HEK293 (cell line): ENCODE measurements at regions not wholly inside any gene's neighbourhood (a gene's known extent, or its start where the extent isn't known, plus 50 kb on each side); places are given as distances from the start of the nearest gene placed in this dataset.

Source experiments
- CTCF ChIA-PET: fragments of 350-600 bp; formaldehyde crosslinking; extraction: SDS; loops from one replicate; lab custom pipeline; 2021; ENCODE audit warnings: antibody characterized with exemption; lab: Yijun Ruan, JAX
- POLR2A ChIA-PET: fragments of 300-600 bp; formaldehyde crosslinking; extraction: SDS; loops from one replicate; lab custom pipeline; 2020; ENCODE audit warnings: antibody characterized with exemption, inconsistent platforms; lab: Yijun Ruan, JAX
- H3K27ac ChIP-seq: fragments of 200-500 bp; sonication (Bioruptor generic); 2 replicates; pipeline ENCODE4 v1.5.1; 2014; ENCODE audit warnings: low read depth, low read length, control low read depth, inconsistent platforms; ENCODE audit errors: extremely low read depth
- H3K36me3 ChIP-seq, 2 experiments: fragments of 200-500 bp in 1 of 2; sonication (Bioruptor generic) in 1 of 2; 1 replicate in 1 of 2; 2 replicates in 1 of 2; pipeline ENCODE4 v1.5.1; 2014 to 2017; ENCODE audit warnings: inconsistent platforms in 2 of 2, low read length in 2 of 2; ENCODE audit not compliant: control insufficient read depth in 2 of 2, insufficient read depth in 1 of 2
- H3K4me1 ChIP-seq: fragments of 200-500 bp; sonication (Bioruptor generic); 2 replicates; pipeline ENCODE4 v1.5.1; 2014; ENCODE audit warnings: mild to moderate bottlenecking, low read length, inconsistent platforms; ENCODE audit not compliant: control insufficient read depth, insufficient read depth
- H3K4me3 ChIP-seq: 2 replicates; pipeline ENCODE4 v1.5.1; 2011; ENCODE audit warnings: low read depth, mild to moderate bottlenecking, control low read depth, low read length, moderate library complexity
- H3K9me3 ChIP-seq: fragments of 200-500 bp; sonication (Bioruptor generic); 2 replicates; pipeline ENCODE4 v1.5.1; 2014; ENCODE audit warnings: low read depth, low read length, inconsistent platforms; ENCODE audit not compliant: control insufficient read depth, insufficient read depth
- GLIS1 ChIP-seq: fragments of 450-650 bp; formaldehyde crosslinking; IDR thresholded peaks from 2 replicates; pipeline ENCODE4 v1.5.1; 2016; ENCODE audit warnings: missing biosample characterization, missing genetic modification characterization
- HOXD13 ChIP-seq: sonication (generic); formaldehyde crosslinking; IDR thresholded peaks from 2 replicates; pipeline ENCODE4 v1.8.0; 2022; ENCODE audit warnings: missing genetic modification reagents, borderline replicate concordance
- SALL2 ChIP-seq: fragments of 450-650 bp; formaldehyde crosslinking; IDR thresholded peaks from 2 replicates; pipeline ENCODE4 v1.5.0; 2017; ENCODE audit warnings: missing biosample characterization, mild to moderate bottlenecking, missing genetic modification characterization, borderline replicate concordance
- SETDB1 ChIP-seq: IDR thresholded peaks from one replicate; pipeline ENCODE4 v1.6.1; 2017; ENCODE audit warnings: mild to moderate bottlenecking, low read length, moderate library complexity, mixed read lengths; ENCODE audit not compliant: insufficient read length
- ZEB2 ChIP-seq: fragments of 450-650 bp; formaldehyde crosslinking; IDR thresholded peaks from 2 replicates; pipeline ENCODE4 v1.5.1; 2016; ENCODE audit warnings: missing biosample characterization, missing genetic modification characterization
- ZNF121 ChIP-seq: fragments of 450-650 bp; formaldehyde crosslinking; IDR thresholded peaks from 2 replicates; pipeline ENCODE4 v1.5.1; 2016; ENCODE audit warnings: missing biosample characterization, missing genetic modification characterization
- ZNF155 ChIP-seq: fragments of 450-650 bp; formaldehyde crosslinking; IDR thresholded peaks from 2 replicates; pipeline ENCODE4 v1.5.1; 2016; ENCODE audit warnings: missing biosample characterization, missing genetic modification characterization
- ZNF174 ChIP-seq: fragments of 450-650 bp; formaldehyde crosslinking; IDR thresholded peaks from 2 replicates; pipeline ENCODE4 v1.5.0; 2017; ENCODE audit warnings: missing biosample characterization, mild to moderate bottlenecking, missing genetic modification characterization
- ZNF335 ChIP-seq: fragments of 450-650 bp; formaldehyde crosslinking; conservative IDR thresholded peaks from 2 replicates; pipeline ENCODE4 v1.5.1; 2016; ENCODE audit warnings: missing biosample characterization, missing genetic modification characterization
- ZNF404 ChIP-seq: fragments of 450-650 bp; formaldehyde crosslinking; IDR thresholded peaks from 2 replicates; pipeline ENCODE4 v1.5.1; 2017; ENCODE audit warnings: missing biosample characterization, missing genetic modification characterization
- ZNF416 ChIP-seq: fragments of 450-650 bp; formaldehyde crosslinking; IDR thresholded peaks from 2 replicates; pipeline ENCODE4 v1.5.1; 2016; ENCODE audit warnings: missing biosample characterization, missing genetic modification characterization
- ZNF473 ChIP-seq: fragments of 450-650 bp; formaldehyde crosslinking; IDR thresholded peaks from 2 replicates; pipeline ENCODE4 v1.5.1; 2017; ENCODE audit warnings: missing biosample characterization, missing genetic modification characterization
- ZNF521 ChIP-seq: fragments of 450-650 bp; formaldehyde crosslinking; IDR thresholded peaks from 2 replicates; pipeline ENCODE4 v1.5.1; 2017; ENCODE audit warnings: missing biosample characterization, mild to moderate bottlenecking, missing genetic modification characterization
- ZNF626 ChIP-seq: fragments of 450-650 bp; sonication (Bioruptor Pico); formaldehyde crosslinking; IDR thresholded peaks from 2 replicates; pipeline ENCODE4 v1.5.1; 2018; ENCODE audit warnings: missing biosample characterization, missing genetic modification characterization, inconsistent platforms
- ZNF660 ChIP-seq: fragments of 450-650 bp; IDR thresholded peaks from 2 replicates; pipeline ENCODE4 v1.5.1; 2018; ENCODE audit warnings: missing biosample characterization, mild to moderate bottlenecking, missing genetic modification characterization
- TF ChIP-seq, protein P1 (sequence below): fragments of 450-650 bp; formaldehyde crosslinking; IDR thresholded peaks from 2 replicates; pipeline ENCODE4 v1.5.1; 2016; ENCODE audit warnings: missing biosample characterization, missing genetic modification characterization
- TF ChIP-seq, protein P2 (sequence below): fragments of 450-650 bp; formaldehyde crosslinking; IDR thresholded peaks from 2 replicates; pipeline ENCODE4 v1.5.1; 2017; ENCODE audit warnings: missing biosample characterization, missing genetic modification characterization
- TF ChIP-seq, protein P3 (sequence below): fragments of 450-650 bp; formaldehyde crosslinking; IDR thresholded peaks from 2 replicates; pipeline ENCODE4 v1.5.1; 2016; ENCODE audit warnings: missing biosample characterization, missing genetic modification characterization
- TF ChIP-seq, protein P4 (sequence below): fragments of 450-650 bp; formaldehyde crosslinking; IDR thresholded peaks from 2 replicates; pipeline ENCODE4 v1.5.1; 2016; ENCODE audit warnings: missing biosample characterization, missing genetic modification characterization, borderline replicate concordance

DNA sequence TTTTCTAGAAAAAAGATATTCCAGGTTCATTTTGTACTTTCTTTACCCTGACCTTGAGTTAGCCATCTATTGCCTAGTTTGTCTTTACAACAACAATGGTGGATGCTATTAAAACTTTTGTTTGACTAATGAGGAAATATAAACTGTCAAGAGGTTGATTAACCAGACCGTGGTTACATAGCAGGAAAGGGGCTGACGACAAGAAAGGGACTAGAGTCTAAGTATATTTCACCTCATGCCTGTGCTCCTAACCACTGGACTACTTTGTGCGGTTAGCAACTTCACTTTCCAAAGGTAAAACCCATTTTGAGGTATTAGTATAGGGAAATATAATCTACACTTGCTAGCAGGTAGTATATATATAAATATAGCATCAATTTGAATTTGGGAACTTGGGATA is 327.1 kb downstream of the SATB1 start (continued):
- TF ChIP-seq, protein P1, sequence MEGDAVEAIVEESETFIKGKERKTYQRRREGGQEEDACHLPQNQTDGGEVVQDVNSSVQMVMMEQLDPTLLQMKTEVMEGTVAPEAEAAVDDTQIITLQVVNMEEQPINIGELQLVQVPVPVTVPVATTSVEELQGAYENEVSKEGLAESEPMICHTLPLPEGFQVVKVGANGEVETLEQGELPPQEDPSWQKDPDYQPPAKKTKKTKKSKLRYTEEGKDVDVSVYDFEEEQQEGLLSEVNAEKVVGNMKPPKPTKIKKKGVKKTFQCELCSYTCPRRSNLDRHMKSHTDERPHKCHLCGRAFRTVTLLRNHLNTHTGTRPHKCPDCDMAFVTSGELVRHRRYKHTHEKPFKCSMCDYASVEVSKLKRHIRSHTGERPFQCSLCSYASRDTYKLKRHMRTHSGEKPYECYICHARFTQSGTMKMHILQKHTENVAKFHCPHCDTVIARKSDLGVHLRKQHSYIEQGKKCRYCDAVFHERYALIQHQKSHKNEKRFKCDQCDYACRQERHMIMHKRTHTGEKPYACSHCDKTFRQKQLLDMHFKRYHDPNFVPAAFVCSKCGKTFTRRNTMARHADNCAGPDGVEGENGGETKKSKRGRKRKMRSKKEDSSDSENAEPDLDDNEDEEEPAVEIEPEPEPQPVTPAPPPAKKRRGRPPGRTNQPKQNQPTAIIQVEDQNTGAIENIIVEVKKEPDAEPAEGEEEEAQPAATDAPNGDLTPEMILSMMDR = no peak
- no peak for TF ChIP-seq SALL2 (tag by site-specific recombination)
- no peak for TF ChIP-seq ZNF174 (tag by site-specific recombination)
- no peak for TF ChIP-seq ZNF626
- TF ChIP-seq, protein P2, sequence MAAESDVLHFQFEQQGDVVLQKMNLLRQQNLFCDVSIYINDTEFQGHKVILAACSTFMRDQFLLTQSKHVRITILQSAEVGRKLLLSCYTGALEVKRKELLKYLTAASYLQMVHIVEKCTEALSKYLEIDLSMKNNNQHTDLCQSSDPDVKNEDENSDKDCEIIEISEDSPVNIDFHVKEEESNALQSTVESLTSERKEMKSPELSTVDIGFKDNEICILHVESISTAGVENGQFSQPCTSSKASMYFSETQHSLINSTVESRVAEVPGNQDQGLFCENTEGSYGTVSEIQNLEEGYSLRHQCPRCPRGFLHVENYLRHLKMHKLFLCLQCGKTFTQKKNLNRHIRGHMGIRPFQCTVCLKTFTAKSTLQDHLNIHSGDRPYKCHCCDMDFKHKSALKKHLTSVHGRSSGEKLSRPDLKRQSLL (tag by site-specific recombination) = no peak
- no peak for TF ChIP-seq HOXD13 (CRISPR knock-in tag)
- TF ChIP-seq ZEB2 (tag by site-specific recombination) = no peak

DNA sequence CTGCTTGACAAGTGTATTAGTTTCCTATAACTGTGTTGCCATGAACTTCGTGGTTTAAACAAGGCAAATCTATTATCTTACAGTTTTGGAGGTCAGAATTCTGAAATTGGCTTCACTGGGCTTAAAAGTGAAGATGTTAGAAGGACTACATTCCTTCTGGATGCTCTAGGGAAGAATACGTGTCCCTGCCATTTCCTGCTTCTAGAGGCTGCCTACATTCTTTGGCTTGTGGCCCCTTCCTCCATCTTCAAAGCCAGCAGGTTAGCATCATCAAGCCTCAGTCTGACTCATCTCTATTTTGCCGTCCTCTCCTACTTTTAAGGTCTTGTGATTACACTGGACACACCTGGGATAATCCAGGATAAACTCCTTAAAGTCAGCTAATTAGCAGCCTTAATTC is 327.7 kb downstream of the SATB1 start:
- H3K36me3 ChIP-seq = no peaks in the 10 kb centered on the region; a peak in 1 of 3 replicates
- TF ChIP-seq ZNF404 = no peak
- peak; percentile 56 for TF ChIP-seq SETDB1
- TF ChIP-seq, all 188 proteins: peak for 1
- H3K4me1 ChIP-seq = peaks cover 14% of the 10 kb centered on the region
- H3K9me3 ChIP-seq = no peaks in the 10 kb centered on the region; the same call in 1 of the 2 replicates
- ChIA-PET POLR2A (no interaction called here), CTCF (interaction anchor here (0.6 kb wide), 1 partner anchor 175 kb away, joined by 6 read pairs; no protein-coding TSS in a partner anchor)
- H3K4me3 ChIP-seq = no peak overlapping the region
- no peak overlapping the region for H3K27ac ChIP-seq

DNA sequence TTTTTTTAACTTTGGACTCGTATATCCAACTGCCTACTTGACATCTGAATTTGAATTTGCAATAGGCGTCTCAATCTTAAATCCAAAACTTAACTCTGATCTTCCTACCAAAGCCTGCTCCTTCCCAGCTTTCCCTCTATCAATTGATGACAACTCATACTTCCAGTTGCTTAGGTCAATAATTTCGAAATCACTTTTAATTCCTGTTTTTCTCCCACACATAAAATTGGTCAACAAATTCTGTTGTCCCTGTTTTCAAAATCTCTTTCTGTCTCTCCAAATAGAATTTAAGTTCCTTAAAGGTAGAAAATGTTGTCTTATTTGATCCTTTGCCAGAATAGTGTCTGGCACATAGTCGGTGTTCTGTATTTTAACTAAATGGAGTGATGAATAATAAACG is 332.4 kb downstream of the SATB1 start:
- no peak overlapping the region for H3K4me3 ChIP-seq
- H3K9me3 ChIP-seq = no peaks in the 10 kb centered on the region; the same call in 1 of the 2 replicates
- TF ChIP-seq, protein P3, sequence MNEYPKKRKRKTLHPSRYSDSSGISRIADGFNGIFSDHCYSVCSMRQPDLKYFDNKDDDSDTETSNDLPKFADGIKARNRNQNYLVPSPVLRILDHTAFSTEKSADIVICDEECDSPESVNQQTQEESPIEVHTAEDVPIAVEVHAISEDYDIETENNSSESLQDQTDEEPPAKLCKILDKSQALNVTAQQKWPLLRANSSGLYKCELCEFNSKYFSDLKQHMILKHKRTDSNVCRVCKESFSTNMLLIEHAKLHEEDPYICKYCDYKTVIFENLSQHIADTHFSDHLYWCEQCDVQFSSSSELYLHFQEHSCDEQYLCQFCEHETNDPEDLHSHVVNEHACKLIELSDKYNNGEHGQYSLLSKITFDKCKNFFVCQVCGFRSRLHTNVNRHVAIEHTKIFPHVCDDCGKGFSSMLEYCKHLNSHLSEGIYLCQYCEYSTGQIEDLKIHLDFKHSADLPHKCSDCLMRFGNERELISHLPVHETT (tag by site-specific recombination) = no peak
- TF ChIP-seq ZNF660 (tag by site-specific recombination) (no peak), ZNF155 (tag by site-specific recombination) (no peak), ZNF121 (tag by site-specific recombination) (no peak), GLIS1 (no peak), ZNF521 (tag by site-specific recombination) (no peak), ZNF473 (no peak), ZNF335 (tag by site-specific recombination) (no peak), ZNF416 (no peak)
- TF ChIP-seq, protein P4, sequence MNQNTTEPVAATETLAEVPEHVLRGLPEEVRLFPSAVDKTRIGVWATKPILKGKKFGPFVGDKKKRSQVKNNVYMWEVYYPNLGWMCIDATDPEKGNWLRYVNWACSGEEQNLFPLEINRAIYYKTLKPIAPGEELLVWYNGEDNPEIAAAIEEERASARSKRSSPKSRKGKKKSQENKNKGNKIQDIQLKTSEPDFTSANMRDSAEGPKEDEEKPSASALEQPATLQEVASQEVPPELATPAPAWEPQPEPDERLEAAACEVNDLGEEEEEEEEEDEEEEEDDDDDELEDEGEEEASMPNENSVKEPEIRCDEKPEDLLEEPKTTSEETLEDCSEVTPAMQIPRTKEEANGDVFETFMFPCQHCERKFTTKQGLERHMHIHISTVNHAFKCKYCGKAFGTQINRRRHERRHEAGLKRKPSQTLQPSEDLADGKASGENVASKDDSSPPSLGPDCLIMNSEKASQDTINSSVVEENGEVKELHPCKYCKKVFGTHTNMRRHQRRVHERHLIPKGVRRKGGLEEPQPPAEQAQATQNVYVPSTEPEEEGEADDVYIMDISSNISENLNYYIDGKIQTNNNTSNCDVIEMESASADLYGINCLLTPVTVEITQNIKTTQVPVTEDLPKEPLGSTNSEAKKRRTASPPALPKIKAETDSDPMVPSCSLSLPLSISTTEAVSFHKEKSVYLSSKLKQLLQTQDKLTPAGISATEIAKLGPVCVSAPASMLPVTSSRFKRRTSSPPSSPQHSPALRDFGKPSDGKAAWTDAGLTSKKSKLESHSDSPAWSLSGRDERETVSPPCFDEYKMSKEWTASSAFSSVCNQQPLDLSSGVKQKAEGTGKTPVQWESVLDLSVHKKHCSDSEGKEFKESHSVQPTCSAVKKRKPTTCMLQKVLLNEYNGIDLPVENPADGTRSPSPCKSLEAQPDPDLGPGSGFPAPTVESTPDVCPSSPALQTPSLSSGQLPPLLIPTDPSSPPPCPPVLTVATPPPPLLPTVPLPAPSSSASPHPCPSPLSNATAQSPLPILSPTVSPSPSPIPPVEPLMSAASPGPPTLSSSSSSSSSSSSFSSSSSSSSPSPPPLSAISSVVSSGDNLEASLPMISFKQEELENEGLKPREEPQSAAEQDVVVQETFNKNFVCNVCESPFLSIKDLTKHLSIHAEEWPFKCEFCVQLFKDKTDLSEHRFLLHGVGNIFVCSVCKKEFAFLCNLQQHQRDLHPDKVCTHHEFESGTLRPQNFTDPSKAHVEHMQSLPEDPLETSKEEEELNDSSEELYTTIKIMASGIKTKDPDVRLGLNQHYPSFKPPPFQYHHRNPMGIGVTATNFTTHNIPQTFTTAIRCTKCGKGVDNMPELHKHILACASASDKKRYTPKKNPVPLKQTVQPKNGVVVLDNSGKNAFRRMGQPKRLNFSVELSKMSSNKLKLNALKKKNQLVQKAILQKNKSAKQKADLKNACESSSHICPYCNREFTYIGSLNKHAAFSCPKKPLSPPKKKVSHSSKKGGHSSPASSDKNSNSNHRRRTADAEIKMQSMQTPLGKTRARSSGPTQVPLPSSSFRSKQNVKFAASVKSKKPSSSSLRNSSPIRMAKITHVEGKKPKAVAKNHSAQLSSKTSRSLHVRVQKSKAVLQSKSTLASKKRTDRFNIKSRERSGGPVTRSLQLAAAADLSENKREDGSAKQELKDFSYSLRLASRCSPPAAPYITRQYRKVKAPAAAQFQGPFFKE (tag by site-specific recombination) = no peak
- CTCF ChIA-PET = no interaction called here
- no peaks in the 10 kb centered on the region for H3K4me1 ChIP-seq
- POLR2A ChIA-PET = no interaction called here
- no peaks in the 10 kb centered on the region; a peak in 1 of 3 replicates for H3K36me3 ChIP-seq
- H3K27ac ChIP-seq = no peak overlapping the region
